ENCODE measurements at regions not wholly inside any gene's neighbourhood (a gene's known extent, or its start where the extent isn't known, plus 50 kb on each side); places are given as distances from the start of the nearest gene placed in this dataset.

DNA sequence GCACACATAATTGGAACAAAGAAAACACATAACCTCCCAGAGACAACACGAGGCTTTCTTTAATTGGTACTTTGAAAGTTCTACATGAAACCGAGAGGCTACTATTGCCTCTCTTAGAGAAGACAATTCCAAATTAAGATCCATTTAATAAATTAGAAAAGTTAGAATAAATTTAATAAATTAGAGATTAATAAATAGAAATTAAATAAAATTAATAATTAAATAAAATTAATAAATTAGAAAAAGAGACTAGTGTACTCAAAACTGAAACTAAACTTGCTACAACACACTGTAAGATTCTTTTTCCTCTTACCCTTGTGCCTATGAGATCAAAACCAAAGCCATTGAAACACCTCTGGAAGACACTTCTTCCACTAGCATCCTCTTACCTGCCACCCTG is 199.0 kb downstream of the URB2 start:
- no peak for DNase-seq

DNA sequence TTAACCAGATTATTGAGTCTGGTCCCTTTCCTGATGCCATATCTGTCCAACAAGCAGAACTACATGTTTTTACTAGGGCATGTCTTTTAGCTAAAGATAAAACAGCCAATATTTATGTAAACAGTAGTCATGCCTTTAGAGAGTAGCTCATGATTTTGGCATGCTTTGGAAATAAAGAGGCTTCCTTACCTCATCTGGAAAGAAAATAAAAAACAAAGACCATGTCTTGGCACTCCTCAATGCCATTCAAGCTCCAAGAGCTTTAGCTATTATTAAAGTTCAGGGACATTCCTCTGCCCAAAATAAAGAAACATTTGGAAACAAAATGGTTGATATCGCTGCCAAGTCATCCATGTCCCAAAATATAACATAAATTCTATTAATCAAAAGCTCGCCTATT is 202.4 kb downstream of the URB2 start:
- DNase-seq: no peak

- DNase-seq: no peak
Observed at GRCh38 chr1:229832695-229833094, 206.6 kb downstream of the URB2 start.

DNA sequence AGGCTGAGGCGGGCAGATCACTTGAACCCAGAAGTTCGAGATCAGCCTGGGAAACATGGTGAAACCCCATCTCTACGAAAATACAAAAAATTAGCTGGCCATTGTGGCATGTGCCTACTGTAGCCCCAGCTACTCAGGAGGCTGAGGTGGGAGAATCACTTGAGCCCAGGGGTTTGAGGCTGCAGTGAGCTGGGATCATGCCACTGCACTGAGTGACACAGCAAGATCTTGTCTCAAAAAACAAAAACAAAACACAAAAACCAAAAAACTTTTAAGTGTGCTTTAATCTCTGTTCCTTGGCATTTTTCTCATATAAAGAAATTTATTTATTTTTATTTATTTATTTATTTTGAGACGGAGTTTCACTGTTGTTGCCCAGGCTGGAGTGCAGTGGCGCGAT is 208.2 kb downstream of the URB2 start:
- DNase-seq: no peak

DNA sequence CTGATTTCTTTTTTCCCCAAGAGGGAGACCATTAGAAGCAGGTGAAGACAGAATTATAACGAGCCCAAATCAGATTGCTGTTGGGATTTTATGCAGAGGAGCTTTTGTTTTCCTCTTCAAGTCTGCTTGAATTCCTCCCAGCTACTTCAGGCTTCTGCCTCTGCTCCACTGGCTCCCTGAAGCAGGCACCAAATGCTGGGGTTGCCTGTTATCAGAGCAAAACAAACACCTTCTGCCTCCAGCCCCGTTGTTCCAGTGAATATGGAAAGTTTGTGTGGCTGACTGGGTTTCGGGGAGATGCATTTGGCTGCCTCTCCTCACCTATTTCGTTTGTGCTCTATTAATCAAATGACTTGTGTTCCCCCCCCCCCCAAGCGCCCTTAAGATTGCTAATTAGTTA is 209.2 kb downstream of the URB2 start:
- DNase-seq: no peak

DNA sequence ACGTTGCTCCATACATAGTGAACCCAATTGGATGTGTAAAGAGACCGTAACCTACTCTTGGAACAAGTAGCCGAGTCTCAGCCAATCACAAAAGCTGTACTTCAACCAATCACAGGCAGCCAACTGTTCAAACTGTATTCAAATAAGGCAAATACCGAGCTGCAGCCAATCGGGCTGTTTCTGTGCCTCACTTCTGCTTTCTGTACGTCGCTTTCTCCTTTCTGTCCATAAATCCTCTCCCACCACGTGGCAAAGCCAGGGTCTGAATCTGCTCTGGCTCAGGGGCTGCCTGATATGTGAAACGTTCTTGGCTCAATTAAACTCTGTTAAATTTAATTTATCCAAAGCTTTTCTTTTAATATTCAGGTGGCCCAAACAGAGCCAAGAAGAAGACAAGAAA is 210.3 kb downstream of the URB2 start:
- DNase-seq: no peak

DNA sequence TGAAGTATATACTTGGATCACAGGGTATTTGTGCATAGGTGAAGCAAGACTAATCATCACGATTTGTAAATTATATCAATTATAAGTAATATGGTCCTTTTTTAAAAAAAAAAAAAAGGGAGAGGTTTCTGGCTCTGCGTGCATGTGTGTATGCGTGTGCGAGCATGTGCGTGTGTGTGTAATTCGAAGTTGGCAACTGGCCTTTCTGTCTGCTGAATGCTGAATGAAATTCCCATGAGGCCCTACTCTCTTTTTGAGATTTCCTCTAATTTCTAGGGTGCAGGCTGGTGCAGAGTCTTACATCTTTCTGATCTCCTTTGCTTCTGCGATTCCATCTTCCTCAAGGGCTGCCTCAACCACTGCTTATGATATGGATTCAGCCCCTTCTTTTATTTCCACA is 212.2 kb downstream of the URB2 start:
- DNase-seq: no peak

DNA sequence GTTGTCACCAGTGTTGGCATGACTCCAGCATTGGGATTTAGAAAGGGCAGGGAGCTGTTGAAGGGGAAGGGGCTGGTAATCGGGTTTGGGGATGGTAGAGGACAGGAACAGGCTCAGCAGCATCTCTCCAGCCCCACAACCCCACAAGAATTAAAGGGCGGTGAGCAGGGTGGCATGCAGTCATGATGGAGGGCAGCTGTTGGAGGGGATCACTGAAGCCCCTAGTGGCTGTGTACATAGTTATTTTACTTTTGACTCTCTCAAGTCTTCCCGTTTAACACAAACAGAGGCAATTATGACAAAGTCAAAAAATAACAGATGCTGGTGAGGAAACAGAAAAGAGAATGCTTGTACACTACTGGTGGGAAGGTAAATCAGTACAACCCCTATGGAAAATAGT is 213.8 kb downstream of the URB2 start:
- no peak for DNase-seq

- DNase-seq: no peak
Observed at GRCh38 chr1:229841230-229841629, 215.2 kb downstream of the URB2 start.

GRCh38 chr1:229842302-229843255 is 216.5 kb downstream of the URB2 start:
- DNase-seq: no peak

DNA sequence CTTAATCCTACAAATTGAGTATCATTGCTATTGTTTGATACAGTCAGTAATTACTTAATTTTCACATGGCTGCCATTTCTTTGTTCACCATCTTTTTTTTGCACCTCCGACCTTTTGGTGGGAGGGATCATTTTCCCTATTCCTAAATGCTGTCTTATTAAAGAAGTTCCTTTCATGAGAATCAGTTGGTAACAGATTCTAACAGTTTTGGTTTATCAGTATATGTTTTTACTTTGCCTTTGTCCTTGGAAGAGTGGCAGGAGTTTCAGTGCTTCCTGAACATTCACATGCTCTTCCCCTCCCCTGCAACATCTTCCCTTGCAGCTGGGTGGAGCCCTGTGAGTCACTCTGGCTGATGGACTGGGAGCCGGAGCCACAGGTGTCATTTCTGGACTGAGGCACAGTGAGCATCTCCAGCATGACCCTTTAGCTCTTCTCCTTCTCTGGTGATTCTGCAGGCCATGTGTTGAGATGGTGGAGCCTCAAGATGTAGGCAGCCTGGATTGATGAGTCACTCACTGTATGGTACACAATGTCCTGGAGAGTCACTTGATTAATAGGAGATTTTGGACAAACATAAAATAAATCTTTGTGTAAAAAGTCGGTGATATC is 217.7 kb downstream of the URB2 start:
- DNase-seq: no peak

DNA sequence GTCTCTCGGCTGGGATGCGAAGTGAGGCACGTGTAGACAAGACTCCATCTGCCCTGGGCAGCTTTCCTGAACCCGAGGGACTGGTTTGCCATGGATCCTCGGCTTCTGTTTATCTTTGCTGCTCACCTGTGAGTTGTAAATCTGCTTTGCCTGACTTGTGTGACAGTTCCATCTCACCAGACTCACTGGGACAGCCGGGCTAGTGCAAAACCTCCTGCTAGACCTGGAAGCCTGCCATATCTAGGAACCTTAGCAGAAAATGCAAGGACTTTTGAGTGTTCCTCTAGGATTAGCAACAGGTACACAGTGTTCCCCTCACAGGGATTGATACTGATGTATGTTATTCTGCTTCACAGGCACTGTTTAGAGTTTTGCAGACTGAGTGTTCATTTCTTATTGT is 218.6 kb downstream of the URB2 start:
- DNase-seq: no peak

GRCh38 chr1:229845410-229846138 is 219.5 kb downstream of the URB2 start:
- DNase-seq: no peak

GRCh38 chr1:229846351-229846750 is 220.3 kb downstream of the URB2 start:
- no peak for DNase-seq

DNA sequence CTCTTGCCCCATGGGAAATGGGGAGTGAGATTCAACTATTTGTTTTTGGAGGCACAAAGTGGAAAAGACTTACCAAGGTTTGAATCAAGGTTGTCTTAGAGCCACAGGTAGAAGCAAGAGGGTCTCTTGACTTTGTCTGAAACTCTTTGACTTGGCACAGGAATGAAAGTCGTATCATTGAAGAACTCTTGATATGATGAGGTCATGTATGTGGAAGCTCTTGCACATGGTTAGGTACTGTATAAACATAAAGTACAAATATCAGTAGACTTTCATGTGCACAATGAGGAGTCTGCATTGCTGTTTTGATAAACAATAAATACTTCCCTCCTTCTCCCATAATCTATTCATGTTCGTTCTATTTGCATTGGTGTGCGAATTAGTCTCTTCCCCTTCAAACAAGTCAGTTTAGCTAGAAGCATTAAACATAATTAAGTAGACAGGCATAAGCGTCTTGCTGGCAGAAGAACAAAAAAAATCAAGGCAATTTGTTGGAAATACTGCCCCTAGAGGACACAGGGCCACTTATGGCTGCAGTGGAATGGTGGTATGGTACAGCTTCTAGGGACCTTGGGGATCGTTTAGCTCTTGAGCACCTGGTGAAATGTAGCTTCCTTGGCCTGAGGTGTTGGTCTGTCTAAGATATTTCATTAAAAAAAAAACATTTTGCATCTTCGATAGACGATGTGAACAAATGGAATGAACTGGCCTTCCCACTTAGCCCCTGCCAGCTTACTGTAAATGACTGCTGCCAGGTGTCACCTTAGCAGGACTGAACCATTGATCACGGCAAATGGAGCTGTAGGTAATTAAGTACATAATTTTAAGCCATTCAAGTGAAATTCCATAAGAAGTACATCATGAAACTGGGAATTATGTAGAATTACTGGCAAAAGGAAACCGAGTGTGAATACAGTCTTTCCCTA is 218.0 kb upstream of the GALNT2 start:
- DNase-seq: peak in 1 of 6 experiments; percentile 8

GRCh38 chr1:229851511-229851910 is 215.5 kb upstream of the GALNT2 start:
- no peak for DNase-seq

GRCh38 chr1:229853751-229854150 is 213.3 kb upstream of the GALNT2 start:
- no peak for DNase-seq

DNA sequence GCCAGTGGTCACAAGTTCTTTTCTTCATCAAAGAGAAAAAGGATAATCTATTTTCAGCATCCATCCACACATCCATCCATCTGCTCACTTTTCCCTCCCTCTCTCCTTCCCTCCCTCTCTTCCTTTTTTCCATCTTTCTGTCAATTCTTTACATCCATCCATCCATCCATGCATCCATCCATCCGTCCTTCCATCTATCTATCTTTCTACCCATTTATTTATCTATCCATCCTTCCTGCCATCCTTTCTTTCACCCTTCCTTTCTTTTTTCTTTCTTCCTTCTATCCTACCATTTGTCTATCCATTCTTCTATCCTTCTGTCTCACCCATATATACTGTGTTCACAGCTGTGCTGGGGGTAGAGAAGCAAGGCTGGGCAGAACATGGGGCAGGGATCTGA is 212.4 kb upstream of the GALNT2 start:
- DNase-seq: no peak

- peak in 4 of 6 experiments; percentile 1 to 29 (median 12) for DNase-seq
Observed at GRCh38 chr1:229856009-229856650, 210.9 kb upstream of the GALNT2 start.

DNA sequence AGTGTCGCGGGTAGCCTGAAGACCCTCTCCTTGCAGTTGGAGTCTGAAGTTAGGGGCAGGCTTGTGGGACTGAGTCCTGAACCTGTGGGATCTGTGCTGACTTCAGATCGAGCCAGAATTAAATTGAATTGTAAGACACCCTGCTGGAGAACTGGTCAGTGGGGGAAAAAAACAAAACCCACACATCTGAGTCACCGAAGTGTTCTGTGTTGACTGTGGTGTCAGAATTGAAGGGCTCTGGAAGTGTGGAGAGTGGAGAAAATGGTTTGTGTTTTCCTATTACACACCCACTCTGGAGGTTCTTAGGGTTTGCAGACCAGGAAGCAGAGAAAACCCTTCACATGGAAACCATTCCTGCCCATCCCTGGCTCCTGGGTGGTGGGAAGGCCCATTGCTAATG is 209.5 kb upstream of the GALNT2 start:
- no peak for DNase-seq

- no peak for DNase-seq
Observed at GRCh38 chr1:229859026-229859425, 208.0 kb upstream of the GALNT2 start.

- no peak for DNase-seq
Observed at GRCh38 chr1:229860926-229861325, 206.1 kb upstream of the GALNT2 start.

All from stimulated activated naive CD4-positive, alpha-beta T cell (primary cell).